Fibroblast of pulmonary artery (primary cell): ENCODE measurements at regions not wholly inside any gene's neighbourhood (a gene's known extent, or its start where the extent isn't known, plus 50 kb on each side); places are given as distances from the start of the nearest gene placed in this dataset.
"Not testable (repeated sequence)": the region's sequence is repeated elsewhere in the genome, so short reads cannot be mapped to it uniquely, and the experiment has no call there.

Source experiments
- DNase-seq: peaks from one replicate; pipeline ENCODE4 v3.0.0-alpha.2; 2010; ENCODE audit warnings: low read depth
- H3K4me3 ChIP-seq: replicated peaks from 2 replicates; pipeline ENCODE4 v1.5.1; 2011; ENCODE audit warnings: low read depth, mild to moderate bottlenecking, control low read depth, low read length, moderate library complexity
- TF ChIP-seq, protein P1 (sequence below): IDR thresholded peaks from 2 replicates; pipeline ENCODE4 v1.5.1; 2011; ENCODE audit warnings: mild to moderate bottlenecking, control low read depth, low read length, inconsistent platforms; ENCODE audit errors: missing control alignments

DNA sequence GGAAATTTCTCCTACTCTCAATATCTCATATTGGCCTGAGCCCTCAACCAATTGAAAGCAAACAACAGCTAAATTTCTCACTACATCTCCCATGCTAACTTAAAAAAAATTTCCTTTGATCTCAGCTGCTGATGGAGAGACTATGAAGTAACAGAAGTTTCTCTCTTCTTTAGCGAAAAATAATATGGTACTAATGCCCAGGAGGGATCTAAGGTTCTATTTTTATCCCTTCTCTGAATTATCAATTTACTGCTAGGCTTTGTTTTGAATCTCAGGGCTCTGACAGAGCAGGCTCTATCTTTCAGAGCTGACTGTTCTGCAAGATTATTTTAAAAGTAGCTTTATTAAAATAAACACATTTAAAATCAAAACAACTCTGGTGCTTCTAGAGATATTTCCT is 558.6 kb downstream of the KCNA4 start:
- no peak for DNase-seq
- TF ChIP-seq, protein P1, sequence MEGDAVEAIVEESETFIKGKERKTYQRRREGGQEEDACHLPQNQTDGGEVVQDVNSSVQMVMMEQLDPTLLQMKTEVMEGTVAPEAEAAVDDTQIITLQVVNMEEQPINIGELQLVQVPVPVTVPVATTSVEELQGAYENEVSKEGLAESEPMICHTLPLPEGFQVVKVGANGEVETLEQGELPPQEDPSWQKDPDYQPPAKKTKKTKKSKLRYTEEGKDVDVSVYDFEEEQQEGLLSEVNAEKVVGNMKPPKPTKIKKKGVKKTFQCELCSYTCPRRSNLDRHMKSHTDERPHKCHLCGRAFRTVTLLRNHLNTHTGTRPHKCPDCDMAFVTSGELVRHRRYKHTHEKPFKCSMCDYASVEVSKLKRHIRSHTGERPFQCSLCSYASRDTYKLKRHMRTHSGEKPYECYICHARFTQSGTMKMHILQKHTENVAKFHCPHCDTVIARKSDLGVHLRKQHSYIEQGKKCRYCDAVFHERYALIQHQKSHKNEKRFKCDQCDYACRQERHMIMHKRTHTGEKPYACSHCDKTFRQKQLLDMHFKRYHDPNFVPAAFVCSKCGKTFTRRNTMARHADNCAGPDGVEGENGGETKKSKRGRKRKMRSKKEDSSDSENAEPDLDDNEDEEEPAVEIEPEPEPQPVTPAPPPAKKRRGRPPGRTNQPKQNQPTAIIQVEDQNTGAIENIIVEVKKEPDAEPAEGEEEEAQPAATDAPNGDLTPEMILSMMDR: no peak
- H3K4me3 ChIP-seq: no peak overlapping the region

DNA sequence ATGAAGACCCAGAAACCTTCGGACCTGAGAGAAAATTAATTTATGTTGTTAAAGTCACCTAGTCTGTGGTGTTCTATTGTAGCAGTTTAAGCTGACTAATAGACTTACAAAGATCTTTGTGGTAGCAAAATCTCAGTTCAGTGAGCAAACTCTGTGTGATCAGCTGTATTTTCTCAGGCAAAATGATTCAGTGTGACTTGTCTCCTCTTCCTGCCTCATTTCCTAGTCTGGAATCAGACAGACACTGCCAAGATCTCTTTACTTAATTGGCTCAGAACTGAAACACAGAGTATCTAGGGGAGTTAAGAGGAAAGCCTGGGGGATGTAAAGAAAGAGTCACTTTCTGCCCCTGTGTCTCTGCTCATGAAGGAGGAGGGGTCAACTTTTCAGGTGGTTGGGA is 564.7 kb downstream of the KCNA4 start:
- TF ChIP-seq, protein P1: no peak
- peak; percentile 78 for DNase-seq
- no peak overlapping the region for H3K4me3 ChIP-seq

DNA sequence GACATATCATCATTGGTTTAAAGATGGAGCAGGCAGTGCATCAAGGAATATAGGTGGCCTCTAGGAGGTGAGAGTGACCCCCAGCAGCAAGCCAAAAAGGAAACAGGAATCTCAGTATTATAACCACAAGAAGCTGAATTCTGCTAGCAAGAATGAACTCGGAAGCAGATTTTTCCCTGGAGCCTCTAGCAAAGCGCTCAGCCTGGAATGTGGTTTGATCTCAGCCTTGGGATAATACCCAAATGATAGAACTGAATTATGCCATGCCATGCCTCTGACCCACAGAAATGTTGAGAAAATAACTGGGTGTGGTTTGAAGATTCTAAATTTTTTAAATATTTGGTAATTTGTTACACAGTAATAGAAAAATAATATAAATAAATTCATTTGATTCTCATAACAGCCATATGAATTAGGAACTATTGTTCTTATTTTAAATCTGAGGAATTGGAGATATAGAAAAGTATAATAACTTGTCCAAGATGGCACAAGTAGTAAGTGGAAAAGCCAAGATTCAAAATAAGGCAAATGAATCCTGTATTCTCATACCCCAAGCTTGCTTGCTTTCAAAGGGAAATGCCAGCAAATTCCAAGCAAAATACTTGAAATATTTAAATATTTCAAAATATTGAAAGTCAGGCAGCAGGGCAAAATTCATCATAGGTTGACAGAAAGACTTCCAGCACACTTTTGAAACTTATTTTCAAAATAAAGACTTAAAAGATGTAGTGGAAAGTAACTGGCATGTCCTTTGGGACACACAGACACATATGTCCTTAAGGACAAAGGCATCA is 567.4 kb downstream of the KCNA4 start:
- TF ChIP-seq, protein P1: no peak
- peak; percentile 36 for DNase-seq
- H3K4me3 ChIP-seq: no peak overlapping the region

DNA sequence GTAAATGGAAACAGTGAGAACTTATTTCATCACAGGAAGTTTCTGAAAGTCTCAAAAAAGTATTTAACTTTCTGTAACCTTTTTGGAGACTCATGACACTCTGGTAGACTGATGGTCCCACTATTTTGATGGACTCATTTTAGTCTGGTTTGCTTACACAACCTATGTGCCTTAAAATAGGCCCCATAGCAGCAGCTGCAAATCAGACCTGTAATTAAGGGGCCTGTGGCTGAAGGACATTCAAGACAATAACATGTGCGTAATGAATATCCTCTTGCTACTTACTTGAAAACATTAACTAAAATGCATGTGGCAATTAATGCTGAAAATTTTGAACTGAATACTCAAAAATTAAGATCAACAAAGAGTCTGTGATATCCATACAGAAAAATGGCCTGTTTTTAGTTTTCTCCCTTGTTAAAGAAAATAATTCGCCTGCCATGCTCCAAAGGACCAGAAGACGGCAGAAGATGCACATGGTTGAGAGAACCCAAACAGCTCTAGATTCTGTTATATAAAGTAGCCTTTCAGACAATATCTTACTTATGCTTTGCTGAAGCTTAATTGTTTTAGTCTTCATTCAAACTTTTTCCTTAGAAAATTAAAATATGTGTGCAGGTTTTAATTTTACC is 568.5 kb downstream of the KCNA4 start:
- peak; percentile 75 for DNase-seq
- TF ChIP-seq, protein P1: peak; percentile 97
- no peak overlapping the region for H3K4me3 ChIP-seq

DNA sequence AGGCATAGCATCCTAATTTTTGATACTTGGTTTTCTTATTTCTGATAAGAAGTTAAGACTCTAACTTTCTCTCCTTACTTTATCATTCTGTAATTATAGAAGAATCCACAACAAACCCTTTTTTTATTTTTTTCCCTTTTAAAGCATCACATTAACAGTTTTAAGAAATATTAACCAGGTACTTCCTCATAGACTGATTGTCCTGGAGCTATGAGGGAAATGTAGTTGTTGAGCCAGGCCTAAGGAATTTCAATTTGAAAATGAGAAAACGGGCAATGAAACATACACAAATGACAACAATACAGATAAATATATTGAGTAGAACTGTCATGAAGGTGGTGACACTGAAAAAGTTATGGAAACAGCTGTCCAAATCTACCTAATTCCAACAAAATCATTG is 569.0 kb downstream of the KCNA4 start:
- no peak overlapping the region for H3K4me3 ChIP-seq
- TF ChIP-seq, protein P1: no peak
- DNase-seq: no peak

DNA sequence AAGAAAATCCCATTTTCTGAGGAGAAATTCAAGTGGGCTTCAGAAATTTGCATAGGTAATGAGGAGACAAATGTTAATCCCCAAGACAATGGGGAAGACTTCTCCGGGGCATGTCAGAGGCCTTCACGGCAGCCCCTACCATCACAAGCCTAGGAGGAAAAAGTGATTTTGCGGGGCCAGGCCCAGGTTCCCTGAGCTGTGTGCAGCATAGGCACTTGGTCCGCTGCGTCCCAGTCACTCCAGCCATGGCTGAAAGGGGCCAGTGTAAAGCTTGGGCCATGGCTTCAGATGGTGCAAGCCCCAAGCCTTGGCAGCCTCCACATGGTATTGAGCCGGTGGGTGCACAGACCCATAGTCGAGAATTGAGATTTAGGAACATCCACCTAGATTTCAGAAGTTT is 570.7 kb downstream of the KCNA4 start:
- no peak overlapping the region for H3K4me3 ChIP-seq
- TF ChIP-seq, protein P1: no peak
- DNase-seq: no peak

DNA sequence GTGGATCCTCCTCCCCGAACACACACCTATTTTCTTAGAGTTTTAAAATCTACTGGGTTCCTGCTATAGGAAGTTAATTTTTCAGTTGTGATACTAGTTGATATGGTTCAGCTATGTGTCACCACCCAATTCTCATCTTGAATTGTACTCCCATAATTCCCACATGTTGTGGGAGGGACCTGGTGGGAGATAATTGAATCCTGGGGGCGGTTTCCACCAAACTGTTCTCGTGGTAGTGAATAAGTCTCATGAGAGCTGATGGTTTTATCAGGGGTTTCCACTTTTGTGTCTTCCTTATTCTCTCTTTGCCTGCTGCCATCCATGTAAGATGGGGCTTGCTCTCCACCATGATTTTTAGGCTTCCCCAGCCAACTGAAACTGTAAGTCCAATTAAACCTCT is 571.6 kb downstream of the KCNA4 start:
- DNase-seq, H3K4me3 ChIP-seq: not testable (repeated sequence)
